GM18502 (cell line): ENCODE measurements at regions not wholly inside any gene's neighbourhood (a gene's known extent, or its start where the extent isn't known, plus 50 kb on each side); places are given as distances from the start of the nearest gene placed in this dataset.
"Not testable (repeated sequence)": the region's sequence is repeated elsewhere in the genome, so short reads cannot be mapped to it uniquely, and the experiment has no call there.

Source experiments
- ATAC-seq: cut with Tn5 transposase; IDR thresholded peaks from one replicate; pipeline ENCODE4 v1.9.1; 2021; ENCODE audit warnings: mild to moderate bottlenecking; ENCODE audit not compliant: unreplicated experiment, poor library complexity

GRCh38 chr3:167012691-167013090 lies 367.4 kb downstream of the ZBBX start:
- ATAC-seq, result no peak

- ATAC-seq, result no peak
These were observed 371.3 kb downstream of the ZBBX start for GRCh38 chr3:167008791-167009190.

- ATAC-seq, result no peak
These were observed 378.7 kb downstream of the ZBBX start for GRCh38 chr3:167001374-167001773.

GRCh38 chr3:166993015-166993630 lies 387.0 kb downstream of the ZBBX start:
- no peak for ATAC-seq

GRCh38 chr3:166986000-166986399 lies 394.1 kb downstream of the ZBBX start:
- ATAC-seq, result no peak

GRCh38 chr3:166975796-166976195 lies 404.3 kb downstream of the ZBBX start:
- ATAC-seq, result not testable (repeated sequence)

GRCh38 chr3:166967714-166968113 lies 412.4 kb downstream of the ZBBX start:
- ATAC-seq, result not testable (repeated sequence)

DNA sequence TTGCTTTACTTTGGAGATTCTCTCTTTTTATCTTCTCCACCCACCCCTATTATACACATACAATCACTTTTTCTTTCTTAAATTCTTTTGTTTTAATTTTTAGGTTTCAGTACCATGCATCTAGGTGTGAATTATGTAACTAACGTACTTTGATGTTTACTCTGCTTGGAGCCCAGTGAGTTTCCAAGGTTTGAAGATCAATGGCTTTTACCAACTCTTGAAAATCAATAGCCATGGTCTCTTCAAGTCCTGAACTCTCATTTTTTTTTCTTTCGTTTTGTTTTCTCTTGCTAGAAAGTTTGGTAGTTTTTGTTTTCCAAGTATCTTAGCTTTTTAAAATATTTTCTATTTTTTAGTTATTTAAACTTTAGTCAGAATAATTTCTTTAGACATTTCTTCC lies 417.2 kb downstream of the ZBBX start:
- ATAC-seq, result no peak

GRCh38 chr3:166957121-166957520 lies 423.0 kb downstream of the ZBBX start:
- no peak for ATAC-seq

DNA sequence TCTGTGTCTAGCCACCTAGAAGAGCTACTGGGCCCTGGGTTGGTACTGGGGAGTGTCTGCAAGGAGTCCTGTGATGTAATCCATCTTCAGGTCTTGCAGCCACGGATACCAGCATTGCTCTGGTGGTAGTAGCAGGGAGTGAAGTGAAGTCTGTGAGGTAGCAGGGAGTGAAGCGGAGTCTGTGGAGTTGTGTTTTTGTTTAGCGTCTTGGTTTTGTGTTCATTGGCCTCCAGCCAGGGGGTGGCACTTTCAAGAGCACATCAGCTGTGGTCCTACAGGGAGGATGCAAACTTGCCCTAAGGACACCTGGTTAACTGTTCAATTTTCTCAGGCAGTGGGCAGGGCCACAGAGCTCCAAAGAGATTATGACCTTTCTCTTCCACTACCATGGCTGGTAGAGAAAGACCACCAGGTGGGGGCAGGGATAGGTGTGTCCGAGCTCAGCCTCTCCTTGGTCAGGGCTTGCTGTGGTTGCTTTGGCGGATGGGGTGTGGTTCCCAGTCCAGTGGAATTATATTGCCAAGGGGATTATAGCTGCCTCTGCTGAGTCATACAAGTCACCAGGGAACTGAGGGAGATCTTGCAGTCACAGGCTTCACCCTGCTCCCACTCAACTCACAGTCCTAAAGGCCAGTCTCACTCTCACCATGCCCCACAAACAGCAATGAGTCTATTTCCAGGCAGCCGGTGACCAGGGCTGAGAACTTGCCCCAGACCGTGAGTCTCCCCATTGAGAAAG lies 424.7 kb downstream of the ZBBX start:
- no peak for ATAC-seq

DNA sequence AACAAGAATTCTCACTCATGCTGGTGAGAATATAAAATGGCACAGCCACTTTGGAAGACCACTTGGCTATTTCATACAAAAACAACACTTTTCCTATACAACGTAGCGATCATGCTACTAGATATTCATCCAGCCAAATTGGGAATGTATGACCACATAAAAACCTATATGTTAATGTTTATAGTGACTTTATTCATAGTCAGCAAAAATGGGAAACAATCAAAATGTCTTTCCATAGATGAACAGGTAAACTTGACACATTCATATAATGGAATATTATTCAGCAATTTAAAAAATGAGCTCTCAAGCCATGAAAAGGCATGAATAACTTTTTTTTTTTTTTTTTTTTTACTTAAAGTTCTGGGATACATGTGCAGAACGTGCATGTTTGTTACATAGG lies 445.2 kb downstream of the ZBBX start:
- ATAC-seq, result no peak

DNA sequence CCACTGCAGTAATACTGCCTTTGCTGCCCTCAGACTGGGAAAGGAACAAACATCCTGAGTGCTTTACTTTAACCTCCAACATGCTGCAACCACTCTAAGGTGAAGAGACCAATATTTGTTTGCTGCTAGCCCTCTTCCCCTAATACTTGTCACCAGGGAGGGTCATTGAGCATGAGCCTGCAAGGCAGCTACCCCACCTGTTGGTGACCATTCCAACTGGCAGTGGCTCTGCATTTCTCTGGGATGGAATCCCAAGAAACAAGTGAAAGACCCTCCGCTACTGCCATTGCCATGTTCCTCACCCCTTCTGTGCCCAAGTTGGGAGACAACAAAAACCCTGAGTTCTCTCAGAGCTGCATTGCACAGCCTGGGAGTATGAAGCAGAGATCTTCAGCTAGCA lies 462.7 kb downstream of the ZBBX start:
- ATAC-seq, result no peak

DNA sequence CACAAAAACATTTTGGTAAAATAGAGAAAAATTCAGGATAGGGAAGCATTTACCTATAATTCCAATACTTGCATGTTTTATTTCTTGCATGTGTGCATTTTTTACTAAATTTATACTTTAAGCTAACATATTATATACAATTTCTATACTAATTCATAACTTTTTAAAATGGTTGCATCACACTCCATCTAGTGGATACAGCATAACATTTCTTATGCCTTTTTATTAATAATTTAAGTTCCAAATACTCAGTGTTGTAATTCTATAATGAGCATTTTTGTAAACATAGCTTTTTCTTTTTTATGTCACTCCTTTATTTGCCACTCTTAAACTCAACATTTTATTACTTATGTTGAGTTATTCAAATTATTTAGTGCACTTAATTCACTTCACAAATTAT lies 477.7 kb downstream of the ZBBX start:
- no peak for ATAC-seq

DNA sequence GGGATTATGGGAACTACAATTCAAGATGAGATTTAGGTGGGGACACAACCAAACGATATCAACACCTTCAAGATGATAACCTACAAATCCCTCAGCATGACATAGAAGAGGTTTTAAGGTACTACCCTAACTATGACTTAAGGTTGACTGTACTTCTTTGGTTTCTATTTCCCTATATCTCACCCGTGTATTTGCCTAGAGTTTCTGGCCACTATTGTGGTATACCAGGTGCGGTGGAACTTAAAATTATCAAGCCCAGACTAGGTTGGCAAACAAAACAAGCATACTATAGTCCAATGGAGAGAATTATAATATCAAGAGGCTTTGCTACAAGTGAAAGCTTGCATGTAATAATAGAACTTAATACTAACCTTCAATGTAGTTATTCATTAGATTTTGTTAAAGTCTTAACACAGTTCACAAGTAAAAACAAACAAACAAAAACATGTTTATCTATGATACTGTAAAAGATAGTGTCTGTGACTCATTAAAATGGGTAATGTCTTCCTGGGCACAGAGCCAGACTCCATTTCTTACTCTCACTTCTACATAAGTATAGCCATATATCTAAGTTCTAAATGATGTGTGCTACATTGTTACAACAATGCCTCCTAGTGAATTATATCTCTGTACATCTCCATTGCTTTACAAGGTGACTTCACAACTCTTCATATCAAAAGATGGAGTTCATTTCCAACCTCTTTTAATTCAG lies 479.1 kb downstream of the ZBBX start:
- no peak for ATAC-seq

- ATAC-seq, result no peak
These were observed 482.3 kb downstream of the ZBBX start for GRCh38 chr3:166897811-166898210.

DNA sequence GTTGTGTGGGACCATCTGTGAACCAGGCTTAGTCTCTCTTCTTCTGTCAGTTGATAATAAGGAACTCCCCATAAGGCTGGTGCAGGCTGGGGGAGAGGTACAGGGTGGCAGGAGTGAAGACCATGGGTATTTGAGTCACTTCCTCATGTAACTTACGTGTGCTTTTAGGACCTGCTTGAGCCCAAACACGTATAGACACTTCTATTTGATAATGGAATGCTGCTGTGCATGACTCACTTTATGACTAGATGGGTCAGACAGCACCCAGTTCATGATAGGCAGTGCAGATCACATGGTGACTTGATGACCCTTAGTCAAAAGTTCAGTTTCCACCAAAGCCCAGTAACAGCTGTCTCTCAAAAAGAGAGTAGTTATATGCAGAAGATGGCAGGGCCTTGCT lies 490.9 kb downstream of the ZBBX start:
- ATAC-seq, result no peak

DNA sequence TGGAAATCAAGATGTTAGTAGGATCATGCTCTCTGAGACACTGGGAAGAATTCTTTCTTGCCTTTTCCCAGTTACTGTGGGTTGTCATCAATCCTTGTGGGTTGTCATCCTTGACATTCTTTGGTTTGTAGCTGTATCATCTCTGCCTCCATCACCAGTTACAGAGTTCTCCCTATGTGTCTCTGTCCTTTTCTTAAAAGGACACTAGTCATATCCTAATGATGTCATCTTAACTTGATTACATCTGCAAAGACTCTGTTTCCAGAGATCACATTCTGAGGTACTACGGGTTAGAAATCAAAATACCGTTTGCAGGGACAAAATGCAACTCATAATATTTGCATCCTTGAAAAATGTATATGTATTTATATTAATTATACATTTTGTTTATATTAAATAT lies 500.4 kb downstream of the ZBBX start:
- peak; percentile 56 for ATAC-seq

DNA sequence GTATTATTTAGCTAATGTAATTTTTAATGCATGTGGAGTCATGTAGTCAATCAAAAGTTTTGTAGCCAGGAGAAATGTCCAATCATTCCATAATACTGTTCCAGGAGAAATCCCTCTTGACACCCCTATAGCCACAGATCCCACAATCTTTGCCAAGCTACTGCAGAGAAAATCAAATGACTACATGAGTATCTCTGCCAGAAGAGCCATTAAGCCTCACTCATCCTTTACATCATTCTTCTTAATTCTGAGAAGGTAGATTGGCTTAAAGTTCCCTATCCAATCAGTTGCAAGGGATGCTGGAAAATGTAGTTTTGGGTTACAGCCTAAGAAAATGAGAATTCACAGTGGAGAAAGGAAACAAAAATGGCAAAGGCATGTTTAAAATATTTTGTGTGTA lies 502.1 kb downstream of the ZBBX start:
- no peak for ATAC-seq

GRCh38 chr3:166864473-166865467 lies 515.3 kb downstream of the ZBBX start:
- no peak for ATAC-seq

GRCh38 chr3:166860217-166860616 lies 519.9 kb downstream of the ZBBX start:
- no peak for ATAC-seq
